22Rv1 (cell line): ENCODE measurements at regions not wholly inside any gene's neighbourhood (a gene's known extent, or its start where the extent isn't known, plus 50 kb on each side); places are given as distances from the start of the nearest gene placed in this dataset.

Source experiments
- ZFX ChIP-seq: fragments of 450-650 bp; IDR thresholded peaks from 2 replicates; pipeline ENCODE4 v1.6.1; 2017; ENCODE audit warnings: antibody characterized with exemption, borderline replicate concordance
- TF ChIP-seq, protein P1 (sequence below): fragments of 450-650 bp; IDR thresholded peaks from 2 replicates; pipeline ENCODE4 v1.5.1; 2017; ENCODE audit warnings: mild to moderate bottlenecking

GRCh38 chr9:113677057-113677456 lies 199.1 kb upstream of the ZNF618 start:
- TF ChIP-seq, protein P1, sequence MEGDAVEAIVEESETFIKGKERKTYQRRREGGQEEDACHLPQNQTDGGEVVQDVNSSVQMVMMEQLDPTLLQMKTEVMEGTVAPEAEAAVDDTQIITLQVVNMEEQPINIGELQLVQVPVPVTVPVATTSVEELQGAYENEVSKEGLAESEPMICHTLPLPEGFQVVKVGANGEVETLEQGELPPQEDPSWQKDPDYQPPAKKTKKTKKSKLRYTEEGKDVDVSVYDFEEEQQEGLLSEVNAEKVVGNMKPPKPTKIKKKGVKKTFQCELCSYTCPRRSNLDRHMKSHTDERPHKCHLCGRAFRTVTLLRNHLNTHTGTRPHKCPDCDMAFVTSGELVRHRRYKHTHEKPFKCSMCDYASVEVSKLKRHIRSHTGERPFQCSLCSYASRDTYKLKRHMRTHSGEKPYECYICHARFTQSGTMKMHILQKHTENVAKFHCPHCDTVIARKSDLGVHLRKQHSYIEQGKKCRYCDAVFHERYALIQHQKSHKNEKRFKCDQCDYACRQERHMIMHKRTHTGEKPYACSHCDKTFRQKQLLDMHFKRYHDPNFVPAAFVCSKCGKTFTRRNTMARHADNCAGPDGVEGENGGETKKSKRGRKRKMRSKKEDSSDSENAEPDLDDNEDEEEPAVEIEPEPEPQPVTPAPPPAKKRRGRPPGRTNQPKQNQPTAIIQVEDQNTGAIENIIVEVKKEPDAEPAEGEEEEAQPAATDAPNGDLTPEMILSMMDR: no peak
- TF ChIP-seq ZFX: no peak
